ENCODE measurements at regions not wholly inside any gene's neighbourhood (a gene's known extent, or its start where the extent isn't known, plus 50 kb on each side); places are given as distances from the start of the nearest gene placed in this dataset.

- ATAC-seq (no peak), DNase-seq (no peak)
- no peaks in the 10 kb centered on the region for H3K27me3 Mint-ChIP-seq
- POLR2A ChIA-PET: no interaction called here
- CTCF ChIA-PET: interaction anchor here (1.1 kb wide), 1 partner anchor 9 kb away, joined by 3 read pairs; no protein-coding TSS in a partner anchor
- H3K9me3 Mint-ChIP-seq (ENCODE audit: low read depth): no peaks in the 10 kb centered on the region
- intact Hi-C loops (cut with DNase I, micrococcal nuclease): no loop called here
- no peaks in the 10 kb centered on the region for H3K4me1 Mint-ChIP-seq
- no peaks in the 10 kb centered on the region for H3K36me3 Mint-ChIP-seq (ENCODE audit: low read depth)
- H3K4me3 Mint-ChIP-seq: no peak overlapping the region
- no peak overlapping the region for H3K27ac Mint-ChIP-seq
Observed at GRCh38 chr9:79140751-79141150, 431.0 kb upstream of the TLE4 start.

- H3K4me1 Mint-ChIP-seq: no peaks in the 10 kb centered on the region
- H3K36me3 Mint-ChIP-seq (ENCODE audit: low read depth): no peaks in the 10 kb centered on the region
- DNase-seq: no peak
- POLR2A ChIA-PET: no interaction called here
- CTCF ChIA-PET: no interaction called here
- no peaks in the 10 kb centered on the region for H3K27me3 Mint-ChIP-seq
- no peaks in the 10 kb centered on the region for H3K9me3 Mint-ChIP-seq (ENCODE audit: low read depth)
- intact Hi-C loops (cut with DNase I, micrococcal nuclease): no loop called here
- no peak for ATAC-seq
- no peak overlapping the region for H3K4me3 Mint-ChIP-seq
- H3K27ac Mint-ChIP-seq: no peak overlapping the region
Observed at GRCh38 chr9:79143211-79143610, 428.6 kb upstream of the TLE4 start.

GRCh38 chr9:79145442-79145841, 426.3 kb upstream of the TLE4 start:
- Mint-ChIP-seq H3K27ac (no peak overlapping the region), H3K9me3 (ENCODE audit: low read depth) (no peaks in the 10 kb centered on the region), H3K4me1 (no peaks in the 10 kb centered on the region), H3K27me3 (no peaks in the 10 kb centered on the region), H3K36me3 (ENCODE audit: low read depth) (no peaks in the 10 kb centered on the region), H3K4me3 (no peak overlapping the region)
- CTCF ChIA-PET: no interaction called here
- intact Hi-C loops (cut with DNase I, micrococcal nuclease): loop anchor here in 1 of 2 experiments (5.0 kb wide), 1 partner anchor 52 kb away; no protein-coding TSS in a partner anchor
- POLR2A ChIA-PET: no interaction called here
- DNase-seq (no peak), ATAC-seq (no peak)

- no peak for ATAC-seq
- H3K9me3 Mint-ChIP-seq (ENCODE audit: low read depth): no peaks in the 10 kb centered on the region
- POLR2A ChIA-PET: no interaction called here
- no peak overlapping the region for H3K27ac Mint-ChIP-seq
- H3K4me3 Mint-ChIP-seq: no peak overlapping the region
- CTCF ChIA-PET: no interaction called here
- H3K27me3 Mint-ChIP-seq: peaks cover 1% of the 10 kb centered on the region
- intact Hi-C loops (cut with DNase I, micrococcal nuclease): loop anchor here in 1 of 2 experiments (5.0 kb wide), 1 partner anchor 48 kb away; no protein-coding TSS in a partner anchor
- no peaks in the 10 kb centered on the region for H3K4me1 Mint-ChIP-seq
- no peak for DNase-seq
- H3K36me3 Mint-ChIP-seq (ENCODE audit: low read depth): no peaks in the 10 kb centered on the region
Observed at GRCh38 chr9:79149585-79149984, 422.2 kb upstream of the TLE4 start.

- ATAC-seq: no peak
- no peak overlapping the region for H3K27ac Mint-ChIP-seq
- H3K36me3 Mint-ChIP-seq (ENCODE audit: low read depth): no peaks in the 10 kb centered on the region
- no peak for DNase-seq
- ChIA-PET CTCF (no interaction called here), POLR2A (interaction anchor here (0.6 kb wide), 1 partner anchor 19 kb away, joined by 4 read pairs; no protein-coding TSS in a partner anchor)
- H3K9me3 Mint-ChIP-seq (ENCODE audit: low read depth): no peaks in the 10 kb centered on the region
- intact Hi-C loops (cut with DNase I, micrococcal nuclease): no loop called here
- peaks cover 1% of the 10 kb centered on the region for H3K27me3 Mint-ChIP-seq
- no peak overlapping the region for H3K4me3 Mint-ChIP-seq
- H3K4me1 Mint-ChIP-seq: no peaks in the 10 kb centered on the region
Observed at GRCh38 chr9:79151791-79152190, 420.0 kb upstream of the TLE4 start.

- Mint-ChIP-seq H3K4me1 (no peaks in the 10 kb centered on the region), H3K9me3 (ENCODE audit: low read depth) (no peaks in the 10 kb centered on the region), H3K4me3 (no peak overlapping the region), H3K27me3 (peaks cover 1% of the 10 kb centered on the region), H3K36me3 (ENCODE audit: low read depth) (no peaks in the 10 kb centered on the region), H3K27ac (no peak overlapping the region)
- ATAC-seq (no peak), DNase-seq (no peak)
- POLR2A ChIA-PET: interaction anchor here (0.6 kb wide), 1 partner anchor 19 kb away, joined by 4 read pairs; no protein-coding TSS in a partner anchor
- intact Hi-C loops (cut with DNase I, micrococcal nuclease): no loop called here
- CTCF ChIA-PET: no interaction called here
Observed at GRCh38 chr9:79152306-79152705, 419.5 kb upstream of the TLE4 start.

- H3K4me3 Mint-ChIP-seq: no peak overlapping the region
- H3K4me1 Mint-ChIP-seq: no peaks in the 10 kb centered on the region
- CTCF ChIA-PET: interaction anchor here (0.7 kb wide), 1 partner anchor 24 kb away, joined by 3 read pairs; no protein-coding TSS in a partner anchor
- no peak for DNase-seq
- peaks cover 3% of the 10 kb centered on the region for H3K27me3 Mint-ChIP-seq
- no peak overlapping the region for H3K27ac Mint-ChIP-seq
- no peaks in the 10 kb centered on the region for H3K9me3 Mint-ChIP-seq (ENCODE audit: low read depth)
- intact Hi-C loops (cut with DNase I, micrococcal nuclease): no loop called here
- ATAC-seq: no peak
- no peaks in the 10 kb centered on the region for H3K36me3 Mint-ChIP-seq (ENCODE audit: low read depth)
- POLR2A ChIA-PET: no interaction called here
Observed at GRCh38 chr9:79154806-79155205, 417.0 kb upstream of the TLE4 start.

- peaks cover 5% of the 10 kb centered on the region for H3K27me3 Mint-ChIP-seq
- no peak for ATAC-seq
- no peaks in the 10 kb centered on the region for H3K9me3 Mint-ChIP-seq (ENCODE audit: low read depth)
- CTCF ChIA-PET: no interaction called here
- H3K36me3 Mint-ChIP-seq (ENCODE audit: low read depth): no peaks in the 10 kb centered on the region
- intact Hi-C loops (cut with DNase I, micrococcal nuclease): no loop called here
- H3K4me1 Mint-ChIP-seq: no peaks in the 10 kb centered on the region
- peak; percentile 10 for DNase-seq
- POLR2A ChIA-PET: no interaction called here
- no peak overlapping the region for H3K4me3 Mint-ChIP-seq
- no peak overlapping the region for H3K27ac Mint-ChIP-seq
Observed at GRCh38 chr9:79155308-79155707, 416.5 kb upstream of the TLE4 start.

- ATAC-seq (no peak), DNase-seq (no peak)
- POLR2A ChIA-PET: no interaction called here
- no peak overlapping the region for H3K27ac Mint-ChIP-seq
- CTCF ChIA-PET: no interaction called here
- H3K27me3 Mint-ChIP-seq: peaks cover 2% of the 10 kb centered on the region
- intact Hi-C loops (cut with DNase I, micrococcal nuclease): no loop called here
- H3K9me3 Mint-ChIP-seq (ENCODE audit: low read depth): no peaks in the 10 kb centered on the region
- no peak overlapping the region for H3K4me3 Mint-ChIP-seq
- no peaks in the 10 kb centered on the region for H3K36me3 Mint-ChIP-seq (ENCODE audit: low read depth)
- H3K4me1 Mint-ChIP-seq: no peaks in the 10 kb centered on the region
Observed at GRCh38 chr9:79163544-79163943, 408.2 kb upstream of the TLE4 start.

- ATAC-seq (no peak), DNase-seq (no peak)
- POLR2A ChIA-PET: no interaction called here
- no peak overlapping the region for H3K27ac Mint-ChIP-seq
- no peak overlapping the region for H3K4me3 Mint-ChIP-seq
- H3K4me1 Mint-ChIP-seq: no peaks in the 10 kb centered on the region
- peaks cover 2% of the 10 kb centered on the region for H3K27me3 Mint-ChIP-seq
- intact Hi-C loops (cut with DNase I, micrococcal nuclease): no loop called here
- no peaks in the 10 kb centered on the region for H3K36me3 Mint-ChIP-seq (ENCODE audit: low read depth)
- CTCF ChIA-PET: interaction anchor here (0.6 kb wide), 1 partner anchor 162 kb away, joined by 3 read pairs; no protein-coding TSS in a partner anchor
- no peaks in the 10 kb centered on the region for H3K9me3 Mint-ChIP-seq (ENCODE audit: low read depth)
Observed at GRCh38 chr9:79164406-79164805, 407.4 kb upstream of the TLE4 start.

- Mint-ChIP-seq H3K36me3 (ENCODE audit: low read depth) (no peaks in the 10 kb centered on the region), H3K9me3 (ENCODE audit: low read depth) (no peaks in the 10 kb centered on the region), H3K4me1 (no peaks in the 10 kb centered on the region), H3K27ac (no peak overlapping the region), H3K27me3 (peaks cover under 1% of the 10 kb centered on the region), H3K4me3 (no peak overlapping the region)
- no peak for DNase-seq
- no peak for ATAC-seq
- POLR2A ChIA-PET: no interaction called here
- intact Hi-C loops (cut with DNase I, micrococcal nuclease): no loop called here
- CTCF ChIA-PET: interaction anchor here (0.6 kb wide), 1 partner anchor 161 kb away, joined by 3 read pairs; no protein-coding TSS in a partner anchor
Observed at GRCh38 chr9:79165020-79165780, 406.6 kb upstream of the TLE4 start.

GRCh38 chr9:79166005-79166404, 405.8 kb upstream of the TLE4 start:
- no peak for ATAC-seq
- H3K27me3 Mint-ChIP-seq: no peaks in the 10 kb centered on the region

More at GRCh38 chr9:79166005-79166404, 405.8 kb upstream of the TLE4 start:
- DNase-seq: no peak
- intact Hi-C loops (cut with DNase I, micrococcal nuclease): no loop called here
- H3K9me3 Mint-ChIP-seq (ENCODE audit: low read depth): no peaks in the 10 kb centered on the region
- no peaks in the 10 kb centered on the region for H3K36me3 Mint-ChIP-seq (ENCODE audit: low read depth)
- CTCF ChIA-PET: no interaction called here
- H3K27ac Mint-ChIP-seq: no peak overlapping the region
- H3K4me1 Mint-ChIP-seq: no peaks in the 10 kb centered on the region
- POLR2A ChIA-PET: no interaction called here
- H3K4me3 Mint-ChIP-seq: no peak overlapping the region
